DND-41 (cell line): ENCODE measurements at regions not wholly inside any gene's neighbourhood (a gene's known extent, or its start where the extent isn't known, plus 50 kb on each side); places are given as distances from the start of the nearest gene placed in this dataset.

ENCODE experiments used
- ATAC-seq: fragments of 200-7000 bp; cut with Tn5 transposase; 3 replicates; pipeline ENCODE4 v1.9.1; 2021; ENCODE audit warnings: low read depth; ENCODE audit not compliant: insufficient read depth
- DNase-seq: peaks from one replicate; pipeline ENCODE4 v3.0.0-alpha.2; 2020
- H2AFZ ChIP-seq: 2 replicates; pipeline ENCODE4 v1.6.0; 2012; ENCODE audit warnings: low read depth, low read length
- H3K27ac ChIP-seq: 2 replicates; pipeline ENCODE4 v1.5.1; 2012; ENCODE audit warnings: low read length, inconsistent platforms
- H3K27me3 ChIP-seq: fragments of 200-600 bp; sonication (generic); 2 replicates; pipeline ENCODE4 v1.6.0; 2012; ENCODE audit warnings: low read length, mild to moderate bottlenecking, inconsistent platforms; ENCODE audit not compliant: insufficient read depth, poor library complexity
- H3K36me3 ChIP-seq: 2 replicates; pipeline ENCODE4 v1.5.1; 2012; ENCODE audit warnings: low read length, inconsistent platforms; ENCODE audit not compliant: insufficient read depth
- H3K4me1 ChIP-seq: 2 replicates; pipeline ENCODE4 v1.5.1; 2012; ENCODE audit warnings: mild to moderate bottlenecking, low read length; ENCODE audit not compliant: insufficient read depth
- H3K4me2 ChIP-seq: 2 replicates; pipeline ENCODE4 v1.6.0; 2012; ENCODE audit warnings: mild to moderate bottlenecking, moderate library complexity, low read length, inconsistent platforms; ENCODE audit not compliant: insufficient read depth
- H3K4me3 ChIP-seq, 2 experiments: fragments of 200-600 bp in 1 of 2; shearing (Covaris generic) in 1 of 2; 2 replicates each; pipeline ENCODE4 v1.5.1; 2012 to 2016; ENCODE audit warnings: inconsistent platforms in 2 of 2, low read length in 2 of 2, mild to moderate bottlenecking in 2 of 2, low read depth in 1 of 2, moderate library complexity in 1 of 2
- H3K79me2 ChIP-seq: 2 replicates; pipeline ENCODE4 v1.6.0; 2012; ENCODE audit warnings: low read length, inconsistent platforms; ENCODE audit not compliant: insufficient read depth
- H3K9ac ChIP-seq: 2 replicates; pipeline ENCODE4 v1.6.0; 2012; ENCODE audit warnings: low read depth, mild to moderate bottlenecking, inconsistent platforms, low read length, moderate library complexity
- H3K9me3 ChIP-seq: 2 replicates; pipeline ENCODE4 v1.5.1; 2012; ENCODE audit warnings: low read length, moderate library complexity, mild to moderate bottlenecking, inconsistent platforms; ENCODE audit not compliant: insufficient read depth, severe bottlenecking
- H4K20me1 ChIP-seq: 2 replicates; pipeline ENCODE4 v1.6.0; 2012; ENCODE audit warnings: low read length; ENCODE audit not compliant: insufficient read depth
- CTCF ChIP-seq: IDR thresholded peaks from 2 replicates; pipeline ENCODE4 v1.5.1; 2012; ENCODE audit warnings: borderline replicate concordance, low read length, moderate library complexity, mild to moderate bottlenecking; ENCODE audit not compliant: poor library complexity, severe bottlenecking; ENCODE audit errors: extremely low read depth
- EZH2 ChIP-seq: IDR thresholded peaks from 3 replicates; pipeline ENCODE4 v1.6.1; 2012; ENCODE audit warnings: borderline replicate concordance, low read depth, mild to moderate bottlenecking, moderate library complexity, low read length, inconsistent platforms; ENCODE audit not compliant: severe bottlenecking

GRCh38 chr6:145538989-145539388 lies 196.3 kb downstream of the EPM2A start:
- DNase-seq (no peak), ATAC-seq (no peak)
- no peaks in the 10 kb centered on the region for H4K20me1 ChIP-seq
- H2AFZ ChIP-seq = no peak overlapping the region
- H3K79me2 ChIP-seq = no peaks in the 10 kb centered on the region
- H3K4me2 ChIP-seq = no peak overlapping the region
- H3K9ac ChIP-seq = no peak overlapping the region
- H3K36me3 ChIP-seq = no peaks in the 10 kb centered on the region
- H3K4me1 ChIP-seq = no peaks in the 10 kb centered on the region
- no peaks in the 10 kb centered on the region for H3K27me3 ChIP-seq
- no peaks in the 10 kb centered on the region for H3K9me3 ChIP-seq
- no peak overlapping the region for H3K27ac ChIP-seq
- H3K4me3 ChIP-seq = no peak overlapping the region
- no peak for TF ChIP-seq CTCF
- no peak for TF ChIP-seq EZH2

GRCh38 chr6:145539831-145540230 lies 195.5 kb downstream of the EPM2A start:
- ATAC-seq = no peak
- H4K20me1 ChIP-seq = no peaks in the 10 kb centered on the region
- no peaks in the 10 kb centered on the region for H3K79me2 ChIP-seq
- DNase-seq = no peak
- no peak overlapping the region for H3K4me3 ChIP-seq
- no peak overlapping the region for H3K9ac ChIP-seq
- H3K4me2 ChIP-seq = no peak overlapping the region
- TF ChIP-seq EZH2 (no peak), CTCF (no peak)
- H3K27me3 ChIP-seq = no peaks in the 10 kb centered on the region
- H3K4me1 ChIP-seq = no peaks in the 10 kb centered on the region
- no peak overlapping the region for H2AFZ ChIP-seq
- no peaks in the 10 kb centered on the region for H3K36me3 ChIP-seq
- H3K9me3 ChIP-seq = no peaks in the 10 kb centered on the region
- no peak overlapping the region for H3K27ac ChIP-seq

GRCh38 chr6:145540741-145541140 lies 194.6 kb downstream of the EPM2A start:
- Histone ChIP-seq H3K4me2 (no peak overlapping the region), H3K4me3 (no peak overlapping the region), H3K27me3 (no peaks in the 10 kb centered on the region), H3K79me2 (no peaks in the 10 kb centered on the region), H3K27ac (no peak overlapping the region), H3K9me3 (no peaks in the 10 kb centered on the region), H3K9ac (no peak overlapping the region), H2AFZ (no peak overlapping the region), H4K20me1 (no peaks in the 10 kb centered on the region), H3K4me1 (no peaks in the 10 kb centered on the region), H3K36me3 (no peaks in the 10 kb centered on the region)
- TF ChIP-seq CTCF = no peak
- no peak for TF ChIP-seq EZH2
- no peak for ATAC-seq
- no peak for DNase-seq

- Histone ChIP-seq H3K36me3 (no peaks in the 10 kb centered on the region), H4K20me1 (no peaks in the 10 kb centered on the region), H3K9me3 (no peaks in the 10 kb centered on the region), H2AFZ (no peak overlapping the region), H3K79me2 (no peaks in the 10 kb centered on the region), H3K4me2 (no peak overlapping the region), H3K4me1 (no peaks in the 10 kb centered on the region), H3K27me3 (no peaks in the 10 kb centered on the region), H3K4me3 (no peak overlapping the region), H3K9ac (no peak overlapping the region), H3K27ac (no peak overlapping the region)
- ATAC-seq = no peak
- no peak for DNase-seq
- no peak for TF ChIP-seq CTCF
- TF ChIP-seq EZH2 = no peak
Measured at GRCh38 chr6:145544041-145544440, 191.3 kb downstream of the EPM2A start.
